Upper lobe of right lung (tissue), 1 donor: ENCODE measurements at regions not wholly inside any gene's neighbourhood (a gene's known extent, or its start where the extent isn't known, plus 50 kb on each side); places are given as distances from the start of the nearest gene placed in this dataset.

Experiments
- ATAC-seq: fragments of 200-7000 bp; cut with Tn5 transposase; one replicate; pipeline ENCODE4 v1.9.1; 2020; ENCODE audit warnings: mild to moderate bottlenecking, moderate library complexity
- DNase-seq: peaks from one replicate; pipeline ENCODE4 v3.0.0-alpha.2; 2020
- H3K27ac ChIP-seq: fragments of 200-600 bp; one replicate; pipeline ENCODE4 v1.8.0; 2022
- H3K27me3 ChIP-seq: fragments of 200-600 bp; one replicate; pipeline ENCODE4 v1.8.0; 2022; ENCODE audit warnings: mild to moderate bottlenecking
- H3K36me3 ChIP-seq: fragments of 200-600 bp; one replicate; pipeline ENCODE4 v1.8.0; 2022
- H3K4me1 ChIP-seq: fragments of 200-600 bp; one replicate; pipeline ENCODE4 v1.8.0; 2022
- H3K4me3 ChIP-seq: fragments of 200-600 bp; one replicate; pipeline ENCODE4 v1.8.0; 2022; ENCODE audit warnings: mild to moderate bottlenecking
- H3K9me3 ChIP-seq: fragments of 200-600 bp; one replicate; pipeline ENCODE4 v1.8.0; 2022
- CTCF ChIP-seq: fragments of 200-600 bp; IDR thresholded peaks from one replicate; pipeline ENCODE4 v1.8.0; 2022; ENCODE audit warnings: antibody characterized with exemption
- intact Hi-C: fragments of 100-400 bp; cut with DNase I; formaldehyde crosslinking; loops from one replicate; pipeline ENCODE4 v1.11.0; 2022
- donor health status: DM: no; HTN: yes; CAD: no; lungs with severe emphysema.

- H3K4me3 ChIP-seq: no peak overlapping the region
- H3K27ac ChIP-seq: no peak overlapping the region
- no peaks in the 10 kb centered on the region for H3K27me3 ChIP-seq
- H3K9me3 ChIP-seq: no peaks in the 10 kb centered on the region
- ATAC-seq (no peak), DNase-seq (no peak)
- TF ChIP-seq CTCF: no peak
- intact Hi-C loops: no loop called here
- no peaks in the 10 kb centered on the region for H3K36me3 ChIP-seq
- H3K4me1 ChIP-seq: no peaks in the 10 kb centered on the region
Observed at GRCh38 chrX:145464650-145465049, 217.3 kb downstream of the SPANXN1 start.

- Histone ChIP-seq H3K27ac (no peak overlapping the region), H3K4me1 (no peaks in the 10 kb centered on the region), H3K9me3 (no peaks in the 10 kb centered on the region), H3K27me3 (no peaks in the 10 kb centered on the region), H3K36me3 (no peaks in the 10 kb centered on the region), H3K4me3 (no peak overlapping the region)
- no peak for TF ChIP-seq CTCF
- no peak for ATAC-seq
- DNase-seq: no peak
- intact Hi-C loops: no loop called here
Observed at GRCh38 chrX:145475725-145476124, 228.4 kb downstream of the SPANXN1 start.

- TF ChIP-seq CTCF: no peak
- no peak for ATAC-seq
- no peak for DNase-seq
- H3K27me3 ChIP-seq: no peaks in the 10 kb centered on the region
- no peaks in the 10 kb centered on the region for H3K36me3 ChIP-seq
- H3K4me3 ChIP-seq: no peak overlapping the region
- intact Hi-C loops: no loop called here
- H3K4me1 ChIP-seq: no peaks in the 10 kb centered on the region
- no peaks in the 10 kb centered on the region for H3K9me3 ChIP-seq
- H3K27ac ChIP-seq: no peak overlapping the region
Observed at GRCh38 chrX:145484740-145485139, 237.4 kb downstream of the SPANXN1 start.

DNA sequence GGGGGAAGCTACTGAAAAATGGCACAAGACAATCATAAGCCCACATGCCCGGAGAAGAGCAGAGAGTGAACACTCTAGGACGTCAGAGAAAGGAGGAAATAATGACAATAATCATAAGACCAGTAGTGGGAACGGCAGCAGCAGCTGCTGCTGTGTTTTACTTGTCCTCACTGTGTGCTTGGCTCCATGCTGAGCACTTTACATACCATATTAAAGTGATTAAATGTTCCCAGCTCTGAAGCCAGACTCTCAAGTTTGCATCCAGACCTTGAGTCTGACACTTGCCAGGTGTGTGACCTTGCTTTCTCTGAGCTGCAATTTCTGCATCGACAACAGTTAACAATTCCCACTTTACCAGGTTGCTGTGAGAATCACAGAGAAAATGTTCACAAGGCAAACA is 255.4 kb downstream of the SPANXN1 start:
- H3K36me3 ChIP-seq: no peaks in the 10 kb centered on the region
- no peak overlapping the region for H3K4me3 ChIP-seq
- no peak overlapping the region for H3K27ac ChIP-seq
- no peak for TF ChIP-seq CTCF
- H3K27me3 ChIP-seq: no peaks in the 10 kb centered on the region
- ATAC-seq (no peak), DNase-seq (no peak)
- H3K9me3 ChIP-seq: no peaks in the 10 kb centered on the region
- intact Hi-C loops: no loop called here
- no peaks in the 10 kb centered on the region for H3K4me1 ChIP-seq

- intact Hi-C loops: no loop called here
- Histone ChIP-seq H3K4me3 (no peak overlapping the region), H3K4me1 (no peaks in the 10 kb centered on the region), H3K9me3 (no peaks in the 10 kb centered on the region), H3K27me3 (no peaks in the 10 kb centered on the region), H3K36me3 (no peaks in the 10 kb centered on the region), H3K27ac (no peak overlapping the region)
- DNase-seq (no peak), ATAC-seq (no peak)
- no peak for TF ChIP-seq CTCF
Observed at GRCh38 chrX:145506214-145506613, 258.9 kb downstream of the SPANXN1 start.

- intact Hi-C loops: no loop called here
- no peaks in the 10 kb centered on the region for H3K4me1 ChIP-seq
- H3K9me3 ChIP-seq: no peaks in the 10 kb centered on the region
- no peak for TF ChIP-seq CTCF
- H3K27me3 ChIP-seq: no peaks in the 10 kb centered on the region
- H3K27ac ChIP-seq: no peak overlapping the region
- H3K36me3 ChIP-seq: no peaks in the 10 kb centered on the region
- no peak overlapping the region for H3K4me3 ChIP-seq
- no peak for DNase-seq
- ATAC-seq: no peak
Observed at GRCh38 chrX:145524931-145525330, 277.6 kb downstream of the SPANXN1 start.
